Sigmoid colon (tissue), 6 donors: ENCODE measurements at regions not wholly inside any gene's neighbourhood (a gene's known extent, or its start where the extent isn't known, plus 50 kb on each side); places are given as distances from the start of the nearest gene placed in this dataset.

Source experiments
- DNase-seq: peaks from one replicate; pipeline ENCODE4 v3.0.0-alpha.2; 2019
- H3K27ac ChIP-seq, 4 donors: fragments of 200-600 bp; sonication (generic); one replicate each; pipeline ENCODE4 v1.5.1; 2016 to 2019; ENCODE audit warnings: mild to moderate bottlenecking in 1 of 4
- H3K27me3 ChIP-seq, 3 donors: fragments of 200-600 bp; sonication (generic); one replicate each; pipeline ENCODE4 v1.5.1; 2019; ENCODE audit warnings: mild to moderate bottlenecking in 1 of 3
- H3K36me3 ChIP-seq, 4 donors: fragments of 200-600 bp; sonication (generic); one replicate each; pipeline ENCODE4 v1.5.1; 2016 to 2019
- H3K4me1 ChIP-seq, 4 donors: fragments of 200-600 bp; sonication (generic); one replicate each; pipeline ENCODE4 v1.5.1; 2017 to 2019
- H3K4me3 ChIP-seq, 4 donors: fragments of 200-600 bp; sonication (generic); one replicate each; pipeline ENCODE4 v1.5.1; 2017 to 2019; ENCODE audit warnings: mild to moderate bottlenecking in 2 of 4, moderate library complexity in 1 of 4
- H3K9me3 ChIP-seq, 4 donors: fragments of 200-600 bp in 3 of 4; sonication (generic) in 3 of 4; one replicate each; pipeline versions ENCODE4 v1.5.1 to v1.6.1; 2013 to 2019
- CTCF ChIP-seq, 4 experiments: fragments of 450-650 bp in 3 of 4; fragments of 200-600 bp in 1 of 4; IDR thresholded peaks; one replicate each; pipeline ENCODE4 v1.5.1; 2016 to 2019; ENCODE audit warnings: antibody characterized with exemption in 4 of 4, mild to moderate bottlenecking in 3 of 4, moderate library complexity in 2 of 4
- EP300 ChIP-seq, 4 donors: sonication (generic); formaldehyde crosslinking; IDR thresholded peaks; one replicate each; pipeline ENCODE4 v1.6.1; 2017; ENCODE audit warnings: antibody characterized with exemption in 4 of 4
- POLR2A ChIP-seq, 2 donors: fragments of 450-650 bp; IDR thresholded peaks; one replicate each; pipeline ENCODE4 v1.6.1; 2016; ENCODE audit warnings: antibody characterized with exemption in 2 of 2, mild to moderate bottlenecking in 2 of 2, moderate library complexity in 2 of 2
- POLR2AphosphoS5 ChIP-seq, 4 donors: sonication (generic); formaldehyde crosslinking; IDR thresholded peaks; one replicate each; pipeline ENCODE4 v1.6.1; 2017; ENCODE audit warnings: antibody characterized with exemption in 4 of 4
- WGBS, 2 donors: extraction: QIAGEN DNeasy Blood & Tissue Kit; methylation state at CpG; one replicate each; pipeline ENCODE4 v1.1.7; 2013; 5-methylcytosine and 5-hydroxymethylcytosine counted together
- intact Hi-C: fragments of 100-400 bp; cut with DNase I; formaldehyde crosslinking; loops from one replicate; pipeline ENCODE4 v1.15.1; 2023
- donor health status: healthy with polysubstance abuse.
- donor health status: healthy.

GRCh38 chr2:172375251-172375650 is 52.1 kb upstream of the ITGA6 start:
- H3K4me1 ChIP-seq: no peaks in the 10 kb centered on the region
- TF ChIP-seq POLR2A (IDR thresholded peaks at IDR 0.05) (no peak), POLR2AphosphoS5 (IDR thresholded peaks at IDR 0.05) (no peak), EP300 (IDR thresholded peaks at IDR 0.05) (no peak), CTCF (IDR thresholded peaks at IDR 0.05) (no peak)
- no peaks in the 10 kb centered on the region for H3K27me3 ChIP-seq
- H3K36me3 ChIP-seq: no peaks in the 10 kb centered on the region
- intact Hi-C loops: no loop called here
- whole genome bisulfite sequencing, 2 donors: 37 to 58% methylated on average over 2 of the region's 2 CpGs
- no peak overlapping the region for H3K4me3 ChIP-seq
- no peak overlapping the region for H3K27ac ChIP-seq
- DNase-seq: no peak
- H3K9me3 ChIP-seq: no peaks in the 10 kb centered on the region

DNA sequence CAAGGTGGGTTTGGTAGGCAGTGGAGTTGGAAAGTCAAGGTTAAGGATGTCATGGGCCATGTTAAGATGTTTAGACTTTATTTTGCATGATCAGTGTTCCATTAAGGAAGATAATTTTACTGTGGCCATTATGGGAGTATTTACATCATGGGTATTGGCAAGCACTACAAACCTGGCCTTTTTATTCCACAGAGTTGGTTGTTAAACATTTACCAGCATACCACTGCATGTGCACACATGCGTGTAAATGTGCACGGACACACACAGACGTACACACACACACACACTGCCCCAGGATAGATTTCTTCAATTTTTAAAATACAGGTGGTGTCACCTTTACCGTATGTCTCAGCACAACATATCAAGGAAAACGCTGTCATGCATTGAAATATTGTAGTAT is 51.4 kb upstream of the ITGA6 start:
- 72 to 86% methylated on average over 5 of the region's 5 CpGs for WGBS, 2 donors
- intact Hi-C loops: no loop called here
- no peak for TF ChIP-seq POLR2AphosphoS5 (IDR thresholded peaks at IDR 0.05)
- no peak for TF ChIP-seq CTCF (IDR thresholded peaks at IDR 0.05)
- no peak for TF ChIP-seq EP300 (IDR thresholded peaks at IDR 0.05)
- TF ChIP-seq POLR2A (IDR thresholded peaks at IDR 0.05): no peak
- H3K27ac ChIP-seq: no peak overlapping the region
- no peaks in the 10 kb centered on the region for H3K36me3 ChIP-seq
- H3K27me3 ChIP-seq: no peaks in the 10 kb centered on the region
- no peak overlapping the region for H3K4me3 ChIP-seq
- H3K4me1 ChIP-seq: peaks cover 0 to 3% (median 0%) of the 10 kb centered on the region in 4 donors
- H3K9me3 ChIP-seq: no peaks in the 10 kb centered on the region
- no peak for DNase-seq

- DNase-seq: no peak
- Histone ChIP-seq H3K27ac (no peak overlapping the region), H3K9me3 (no peaks in the 10 kb centered on the region), H3K4me1 (peaks cover 0 to 7% (median 0%) of the 10 kb centered on the region in 4 donors), H3K27me3 (no peaks in the 10 kb centered on the region), H3K36me3 (no peaks in the 10 kb centered on the region), H3K4me3 (no peak overlapping the region)
- TF ChIP-seq EP300 (IDR thresholded peaks at IDR 0.05): no peak
- no peak for TF ChIP-seq CTCF (IDR thresholded peaks at IDR 0.05)
- no peak for TF ChIP-seq POLR2AphosphoS5 (IDR thresholded peaks at IDR 0.05)
- no peak for TF ChIP-seq POLR2A (IDR thresholded peaks at IDR 0.05)
- intact Hi-C loops: no loop called here
- WGBS, 2 donors: 81 to 91% methylated on average over 5 of the region's 5 CpGs
These were observed 50.8 kb upstream of the ITGA6 start for GRCh38 chr2:172376505-172377125.

- WGBS, 2 donors: 83 to 94% methylated on average over 3 of the region's 3 CpGs
- no peak for TF ChIP-seq CTCF (IDR thresholded peaks at IDR 0.05)
- TF ChIP-seq EP300 (IDR thresholded peaks at IDR 0.05): no peak
- TF ChIP-seq POLR2AphosphoS5 (IDR thresholded peaks at IDR 0.05): no peak
- TF ChIP-seq POLR2A (IDR thresholded peaks at IDR 0.05): no peak
- no peaks in the 10 kb centered on the region for H3K27me3 ChIP-seq
- no peak for DNase-seq
- H3K36me3 ChIP-seq: no peaks in the 10 kb centered on the region
- intact Hi-C loops: no loop called here
- H3K4me1 ChIP-seq: peaks cover 0 to 7% (median 0%) of the 10 kb centered on the region in 4 donors
- no peak overlapping the region for H3K4me3 ChIP-seq
- no peak overlapping the region for H3K27ac ChIP-seq
- no peaks in the 10 kb centered on the region for H3K9me3 ChIP-seq
These were observed 50.0 kb upstream of the ITGA6 start for GRCh38 chr2:172377408-172377807.
